Glutamatergic neuron (in vitro differentiated cells): ENCODE measurements at regions not wholly inside any gene's neighbourhood (a gene's known extent, or its start where the extent isn't known, plus 50 kb on each side); places are given as distances from the start of the nearest gene placed in this dataset.

Experiments
- DNase-seq: peaks from one replicate; pipeline ENCODE4 v3.0.0; 2022
- H3K27ac Mint-ChIP-seq: one replicate; pipeline ENCODE4 v1.8.0; 2020; ENCODE audit warnings: mild to moderate bottlenecking, mixed read lengths, inconsistent platforms; ENCODE audit not compliant: unreplicated experiment
- H3K27me3 Mint-ChIP-seq: one replicate; pipeline ENCODE4 v1.8.0; 2020; ENCODE audit warnings: mild to moderate bottlenecking, moderate library complexity, mixed read lengths, inconsistent platforms; ENCODE audit not compliant: unreplicated experiment
- H3K36me3 Mint-ChIP-seq: one replicate; pipeline ENCODE4 v1.8.0; 2020; ENCODE audit warnings: mild to moderate bottlenecking, mixed read lengths, inconsistent platforms; ENCODE audit not compliant: unreplicated experiment
- H3K4me1 Mint-ChIP-seq: one replicate; pipeline ENCODE4 v1.8.0; 2020; ENCODE audit warnings: mild to moderate bottlenecking, low read depth, mixed read lengths, inconsistent platforms; ENCODE audit not compliant: unreplicated experiment
- H3K4me3 Mint-ChIP-seq: one replicate; pipeline ENCODE4 v1.8.0; 2020; ENCODE audit warnings: mild to moderate bottlenecking, mixed read lengths, inconsistent platforms; ENCODE audit not compliant: unreplicated experiment
- H3K9me3 Mint-ChIP-seq: one replicate; pipeline ENCODE4 v1.8.0; 2020; ENCODE audit warnings: mild to moderate bottlenecking, moderate library complexity, mixed read lengths, inconsistent platforms; ENCODE audit not compliant: unreplicated experiment
- CTCF ChIP-seq: fragments of 200-600 bp; sonication (generic); IDR thresholded peaks from one replicate; pipeline ENCODE4 v1.5.0; 2021; ENCODE audit not compliant: partially characterized antibody, unreplicated experiment

- Mint-ChIP-seq H3K27ac (peak overlapping the region; percentile 76), H3K4me1 (peaks cover 19% of the 10 kb centered on the region), H3K9me3 (peaks cover 4% of the 10 kb centered on the region), H3K4me3 (no peak overlapping the region), H3K27me3 (peaks cover 1% of the 10 kb centered on the region), H3K36me3 (no peaks in the 10 kb centered on the region)
- no peak for TF ChIP-seq CTCF
- peak; percentile 36 for DNase-seq
Observed at GRCh38 chr6:82057846-82058554, 189.5 kb downstream of the IBTK start.

- no peak for TF ChIP-seq CTCF
- Mint-ChIP-seq H3K27ac (no peak overlapping the region), H3K4me3 (no peak overlapping the region), H3K27me3 (peaks cover 1% of the 10 kb centered on the region), H3K36me3 (no peaks in the 10 kb centered on the region), H3K9me3 (peaks cover 4% of the 10 kb centered on the region), H3K4me1 (peaks cover 19% of the 10 kb centered on the region)
- no peak for DNase-seq
Observed at GRCh38 chr6:82056567-82056966, 191.0 kb downstream of the IBTK start.

- Mint-ChIP-seq H3K9me3 (no peaks in the 10 kb centered on the region), H3K36me3 (no peaks in the 10 kb centered on the region), H3K27ac (no peak overlapping the region), H3K4me3 (no peak overlapping the region), H3K4me1 (no peaks in the 10 kb centered on the region), H3K27me3 (peaks cover 2% of the 10 kb centered on the region)
- TF ChIP-seq CTCF: no peak
- DNase-seq: no peak
Observed at GRCh38 chr6:82045965-82046756, 201.4 kb downstream of the IBTK start.

- no peak overlapping the region for H3K4me3 Mint-ChIP-seq
- peaks cover 2% of the 10 kb centered on the region for H3K27me3 Mint-ChIP-seq
- no peaks in the 10 kb centered on the region for H3K36me3 Mint-ChIP-seq
- TF ChIP-seq CTCF: peak; percentile 77
- H3K27ac Mint-ChIP-seq: no peak overlapping the region
- DNase-seq: peak; percentile 30
- H3K9me3 Mint-ChIP-seq: no peaks in the 10 kb centered on the region
- H3K4me1 Mint-ChIP-seq: peaks cover 26% of the 10 kb centered on the region
Observed at GRCh38 chr6:82040405-82041221, 206.9 kb downstream of the IBTK start.
